ENCODE measurements at regions not wholly inside any gene's neighbourhood (a gene's known extent, or its start where the extent isn't known, plus 50 kb on each side); places are given as distances from the start of the nearest gene placed in this dataset.

DNA sequence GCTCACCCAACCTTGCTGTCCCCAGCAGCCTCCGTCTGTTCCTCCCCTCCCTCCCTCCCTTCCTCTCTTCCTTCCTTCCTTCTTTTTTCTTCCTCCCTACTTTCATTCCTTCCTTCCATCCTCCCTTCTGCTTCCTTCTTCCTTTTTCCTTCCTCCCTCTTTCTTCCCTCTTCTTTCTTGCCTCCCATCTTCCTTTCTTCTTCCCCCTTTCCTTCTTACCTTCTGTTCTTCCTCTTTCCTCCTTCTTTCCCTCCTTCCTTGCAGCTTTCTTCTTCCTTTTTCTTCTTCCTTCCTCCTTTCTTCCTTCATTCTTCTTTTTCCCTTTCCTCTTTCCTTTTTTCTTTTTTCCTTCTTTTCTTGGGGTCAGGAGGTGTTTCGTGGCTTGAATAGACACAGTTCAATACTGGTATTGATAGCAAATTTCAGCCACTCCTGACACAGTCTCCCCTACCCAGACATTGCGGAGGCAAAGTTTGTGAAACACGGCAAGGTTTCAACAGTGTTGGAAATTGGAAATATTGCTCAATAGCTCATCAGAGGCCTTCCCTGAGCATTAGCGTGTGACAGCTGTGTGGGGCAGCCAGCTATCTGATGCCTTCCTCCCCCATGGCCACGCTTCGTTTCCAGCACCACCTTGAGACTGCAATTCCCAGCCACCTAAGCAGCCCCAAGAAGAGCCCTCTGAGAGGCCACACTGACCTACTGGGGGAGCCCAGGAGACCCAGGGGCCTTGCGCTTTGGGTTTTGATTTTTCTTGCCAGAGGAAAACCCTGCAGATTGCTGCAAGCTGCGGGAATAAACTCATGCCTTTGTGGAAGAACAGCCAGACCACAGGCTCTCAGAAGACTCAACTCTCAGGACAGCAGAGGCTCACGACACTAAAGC lies 82.2 kb downstream of the KLF15 start:
- no peak for DNase-seq (ENCODE audit: low read depth in 1 of 2, low spot score in 2 of 2)
- no peak overlapping the region for H3K4me3 ChIP-seq
- no peaks in the 10 kb centered on the region for H3K27me3 ChIP-seq (replicated peaks)
- no peaks in the 10 kb centered on the region for H3K36me3 ChIP-seq
- H3K27ac ChIP-seq, result no peak overlapping the region
- no peaks in the 10 kb centered on the region for H3K9me3 ChIP-seq (replicated peaks)
- peaks cover 14% of the 10 kb centered on the region for H3K4me1 ChIP-seq (replicated peaks)

DNA sequence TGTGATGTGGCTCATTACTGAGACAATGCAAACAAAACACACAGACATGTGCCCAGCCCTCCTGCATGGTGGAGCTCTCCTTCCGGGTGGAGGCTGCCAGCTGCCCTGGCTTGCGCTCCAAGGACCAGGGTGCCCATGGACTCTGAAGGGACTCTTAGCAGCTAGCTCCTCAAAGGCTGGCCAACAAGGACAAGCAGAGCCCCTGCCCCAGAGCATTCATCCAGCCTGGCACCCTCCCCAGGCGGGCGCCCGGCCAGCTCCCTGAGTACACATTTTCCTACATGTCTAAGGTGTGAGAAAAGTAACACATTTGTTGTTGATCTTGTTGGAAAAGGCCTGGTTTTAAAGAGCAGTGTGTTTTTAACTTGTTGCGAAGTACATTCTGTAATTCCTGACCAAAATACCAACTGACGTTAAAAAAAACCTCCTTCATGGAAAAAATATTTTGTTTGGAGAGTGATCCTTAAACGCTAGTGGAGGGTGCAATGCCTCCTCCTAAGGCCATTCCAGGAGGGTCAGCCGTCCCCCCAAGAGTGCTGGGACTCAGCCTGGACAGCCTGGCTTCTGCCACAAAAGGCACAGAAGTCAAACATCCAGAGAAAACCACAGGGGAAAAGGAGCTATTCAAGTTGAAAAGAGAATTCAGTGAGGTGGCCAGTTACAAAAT lies 86.9 kb downstream of the KLF15 start:
- peak overlapping the region; percentile 13 for H3K27ac ChIP-seq
- no peak overlapping the region for H3K4me3 ChIP-seq
- no peaks in the 10 kb centered on the region for H3K9me3 ChIP-seq (replicated peaks)
- H3K27me3 ChIP-seq (replicated peaks), result no peaks in the 10 kb centered on the region
- no peaks in the 10 kb centered on the region for H3K36me3 ChIP-seq
- peak in 1 of 2 experiments; percentile 52 for DNase-seq (ENCODE audit: low read depth in 1 of 2, low spot score in 2 of 2)
- H3K4me1 ChIP-seq (replicated peaks), result peaks cover 45% of the 10 kb centered on the region

- no peaks in the 10 kb centered on the region for H3K9me3 ChIP-seq (replicated peaks)
- DNase-seq (ENCODE audit: low read depth in 1 of 2, low spot score in 2 of 2), result no peak
- H3K36me3 ChIP-seq, result no peaks in the 10 kb centered on the region
- no peak overlapping the region for H3K27ac ChIP-seq
- no peak overlapping the region for H3K4me3 ChIP-seq
- peaks cover 45% of the 10 kb centered on the region for H3K4me1 ChIP-seq (replicated peaks)
- H3K27me3 ChIP-seq (replicated peaks), result no peaks in the 10 kb centered on the region
These were observed 87.9 kb downstream of the KLF15 start for GRCh38 chr3:126269354-126269753.

GRCh38 chr3:126268866-126269265 lies 88.3 kb downstream of the KLF15 start:
- Histone ChIP-seq H3K9me3 (replicated peaks) (no peaks in the 10 kb centered on the region), H3K4me1 (replicated peaks) (peaks cover 45% of the 10 kb centered on the region), H3K27ac (no peak overlapping the region), H3K4me3 (no peak overlapping the region), H3K36me3 (no peaks in the 10 kb centered on the region), H3K27me3 (replicated peaks) (no peaks in the 10 kb centered on the region)
- no peak for DNase-seq (ENCODE audit: low read depth in 1 of 2, low spot score in 2 of 2)

- no peaks in the 10 kb centered on the region for H3K9me3 ChIP-seq (replicated peaks)
- peak overlapping the region; percentile 28 for H3K4me3 ChIP-seq
- H3K27me3 ChIP-seq (replicated peaks), result no peaks in the 10 kb centered on the region
- peak overlapping the region; percentile 84 for H3K27ac ChIP-seq
- H3K36me3 ChIP-seq, result no peaks in the 10 kb centered on the region
- no peak for DNase-seq (ENCODE audit: low read depth in 1 of 2, low spot score in 2 of 2)
- H3K4me1 ChIP-seq (replicated peaks), result peaks cover 45% of the 10 kb centered on the region
These were observed 87.7 kb upstream of the ALDH1L1 start for GRCh38 chr3:126267976-126268615.

DNA sequence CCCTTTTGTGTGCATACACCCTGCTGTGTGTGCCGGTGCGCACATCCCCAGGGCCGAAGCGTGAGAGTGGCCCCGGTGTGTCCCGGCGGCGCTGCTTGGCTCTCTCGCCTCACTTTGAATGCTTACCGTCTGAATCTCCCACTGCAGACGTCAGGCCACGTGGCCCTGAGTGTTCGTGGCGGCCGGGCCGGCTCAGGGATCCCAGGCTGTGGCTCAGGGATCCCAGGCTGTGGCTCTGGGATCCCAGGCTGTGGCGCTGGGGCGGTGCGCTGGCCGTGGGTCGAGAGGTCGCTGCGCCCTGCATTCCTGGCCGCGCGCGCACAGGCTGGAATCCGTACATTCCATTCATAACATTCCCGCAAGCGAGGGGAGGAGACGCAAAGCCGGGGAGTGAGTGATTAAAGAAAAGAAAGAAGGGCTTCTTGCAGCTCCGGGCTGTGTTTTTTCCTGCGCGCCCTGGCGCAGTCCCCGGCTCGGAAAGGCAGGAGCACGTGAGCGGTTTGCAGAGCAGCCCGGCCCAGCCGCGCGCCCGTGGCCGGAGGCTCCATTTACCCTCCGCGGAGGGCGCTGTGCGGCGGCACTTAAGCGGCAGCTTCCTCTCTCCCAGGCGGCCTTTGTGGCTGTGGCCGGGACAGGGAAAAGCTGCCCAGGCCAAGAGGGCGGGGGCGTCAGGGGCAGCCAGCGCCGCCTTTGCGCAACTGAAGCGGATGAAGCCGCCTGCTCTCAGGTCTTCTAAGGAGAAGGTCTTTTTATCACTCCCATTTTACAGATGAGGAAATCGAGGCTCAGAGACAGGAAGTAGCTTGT lies 87.0 kb upstream of the ALDH1L1 start:
- Histone ChIP-seq H3K27me3 (replicated peaks) (no peaks in the 10 kb centered on the region), H3K4me3 (peak overlapping the region; percentile 28), H3K9me3 (replicated peaks) (no peaks in the 10 kb centered on the region), H3K27ac (peak overlapping the region; percentile 84), H3K4me1 (replicated peaks) (peaks cover 45% of the 10 kb centered on the region), H3K36me3 (no peaks in the 10 kb centered on the region)
- DNase-seq (ENCODE audit: low read depth in 1 of 2, low spot score in 2 of 2), result peak; percentile 91 to 93

- Histone ChIP-seq H3K27ac (peak overlapping the region; percentile 84), H3K36me3 (no peaks in the 10 kb centered on the region), H3K27me3 (replicated peaks) (no peaks in the 10 kb centered on the region), H3K9me3 (replicated peaks) (no peaks in the 10 kb centered on the region), H3K4me3 (peak overlapping the region; percentile 28), H3K4me1 (replicated peaks) (peaks cover 45% of the 10 kb centered on the region)
- DNase-seq (ENCODE audit: low read depth in 1 of 2, low spot score in 2 of 2), result no peak
These were observed 86.4 kb upstream of the ALDH1L1 start for GRCh38 chr3:126266850-126267168.

- DNase-seq (ENCODE audit: low read depth in 1 of 2, low spot score in 2 of 2), result no peak
- H3K36me3 ChIP-seq, result no peaks in the 10 kb centered on the region
- no peak overlapping the region for H3K27ac ChIP-seq
- no peaks in the 10 kb centered on the region for H3K27me3 ChIP-seq (replicated peaks)
- peaks cover 46% of the 10 kb centered on the region for H3K4me1 ChIP-seq (replicated peaks)
- H3K9me3 ChIP-seq (replicated peaks), result no peaks in the 10 kb centered on the region
- H3K4me3 ChIP-seq, result no peak overlapping the region
These were observed 86.0 kb upstream of the ALDH1L1 start for GRCh38 chr3:126266291-126266840.

- no peaks in the 10 kb centered on the region for H3K27me3 ChIP-seq (replicated peaks)
- H3K36me3 ChIP-seq, result no peaks in the 10 kb centered on the region
- H3K9me3 ChIP-seq (replicated peaks), result no peaks in the 10 kb centered on the region
- H3K4me1 ChIP-seq (replicated peaks), result peaks cover 38% of the 10 kb centered on the region
- no peak for DNase-seq (ENCODE audit: low read depth in 1 of 2, low spot score in 2 of 2)
- no peak overlapping the region for H3K4me3 ChIP-seq
- H3K27ac ChIP-seq, result no peak overlapping the region
These were observed 84.6 kb upstream of the ALDH1L1 start for GRCh38 chr3:126264952-126265351.

DNA sequence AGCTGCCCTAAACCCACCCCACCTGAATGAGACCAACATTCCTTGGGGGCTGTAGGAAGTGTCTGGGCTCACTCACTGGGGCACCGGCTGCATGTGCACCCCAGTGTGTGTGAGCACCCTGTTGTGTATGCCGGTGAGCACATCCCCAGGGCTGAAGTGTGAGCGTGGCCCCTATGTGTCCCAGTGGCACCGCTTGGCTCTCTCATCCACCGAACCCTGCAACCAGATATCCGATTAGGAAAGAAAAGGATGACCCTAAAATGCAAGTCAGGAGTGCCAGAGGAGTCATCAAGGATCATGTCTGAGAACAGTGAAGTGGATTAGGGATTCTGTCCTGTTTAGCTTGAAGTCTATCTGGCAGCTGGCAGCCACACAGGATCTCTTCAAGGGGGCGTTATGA lies 84.0 kb upstream of the ALDH1L1 start:
- H3K36me3 ChIP-seq, result no peaks in the 10 kb centered on the region
- H3K27ac ChIP-seq, result no peak overlapping the region
- peaks cover 36% of the 10 kb centered on the region for H3K4me1 ChIP-seq (replicated peaks)
- H3K27me3 ChIP-seq (replicated peaks), result no peaks in the 10 kb centered on the region
- no peak overlapping the region for H3K4me3 ChIP-seq
- DNase-seq (ENCODE audit: low read depth in 1 of 2, low spot score in 2 of 2), result no peak
- H3K9me3 ChIP-seq (replicated peaks), result no peaks in the 10 kb centered on the region

DNA sequence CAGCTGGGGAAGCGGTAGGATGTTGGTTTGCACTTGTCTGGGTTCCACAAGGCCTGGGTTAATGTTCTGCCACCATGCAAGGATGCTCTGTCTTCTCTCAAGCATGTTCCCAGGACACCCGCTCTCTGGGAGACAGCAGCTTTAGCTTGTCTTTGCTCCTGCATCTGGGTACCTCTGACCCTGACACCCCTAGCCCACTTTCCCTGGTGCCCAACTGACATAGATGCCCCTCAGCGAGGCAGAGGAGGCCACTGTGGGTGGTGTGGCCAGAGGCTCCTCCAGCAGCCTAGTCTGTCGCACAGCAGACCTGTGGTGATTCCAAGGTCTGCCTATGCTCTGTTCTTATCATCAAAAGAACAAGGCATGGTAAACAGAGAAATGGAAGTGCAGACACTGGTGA lies 83.6 kb upstream of the ALDH1L1 start:
- H3K27ac ChIP-seq, result no peak overlapping the region
- DNase-seq (ENCODE audit: low read depth in 1 of 2, low spot score in 2 of 2), result no peak
- H3K4me1 ChIP-seq (replicated peaks), result peaks cover 36% of the 10 kb centered on the region
- no peaks in the 10 kb centered on the region for H3K36me3 ChIP-seq
- no peaks in the 10 kb centered on the region for H3K27me3 ChIP-seq (replicated peaks)
- H3K4me3 ChIP-seq, result no peak overlapping the region
- H3K9me3 ChIP-seq (replicated peaks), result no peaks in the 10 kb centered on the region

- H3K9me3 ChIP-seq (replicated peaks), result no peaks in the 10 kb centered on the region
- H3K27me3 ChIP-seq (replicated peaks), result no peaks in the 10 kb centered on the region
- DNase-seq (ENCODE audit: low read depth in 1 of 2, low spot score in 2 of 2), result no peak
- no peak overlapping the region for H3K27ac ChIP-seq
- no peak overlapping the region for H3K4me3 ChIP-seq
- H3K4me1 ChIP-seq (replicated peaks), result peaks cover 40% of the 10 kb centered on the region
- no peaks in the 10 kb centered on the region for H3K36me3 ChIP-seq
These were observed 83.2 kb upstream of the ALDH1L1 start for GRCh38 chr3:126263539-126263938.

DNA sequence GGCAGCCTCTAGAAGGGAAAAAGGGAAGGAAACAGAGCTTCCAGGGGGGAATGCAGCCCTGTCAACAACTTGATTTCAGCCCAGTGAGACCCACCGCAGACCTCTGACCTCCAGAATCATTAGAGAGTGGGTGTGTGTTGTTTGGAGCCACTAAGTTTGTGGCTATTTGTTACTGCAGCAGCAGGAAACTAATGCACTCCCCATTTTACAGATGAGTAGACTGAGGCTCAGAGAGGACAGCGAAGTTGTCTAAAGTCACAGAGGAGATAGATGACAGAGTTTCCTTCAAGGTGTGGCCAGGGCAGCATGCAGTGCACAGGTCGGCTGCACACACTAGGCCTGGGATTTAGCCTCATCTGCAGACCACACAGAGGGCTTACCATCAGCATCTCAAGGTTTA lies 81.8 kb upstream of the ALDH1L1 start:
- H3K27me3 ChIP-seq (replicated peaks), result no peaks in the 10 kb centered on the region
- DNase-seq (ENCODE audit: low read depth in 1 of 2, low spot score in 2 of 2), result no peak
- no peak overlapping the region for H3K4me3 ChIP-seq
- peaks cover 34% of the 10 kb centered on the region for H3K4me1 ChIP-seq (replicated peaks)
- no peak overlapping the region; the same call in 1 of the 2 replicates for H3K27ac ChIP-seq
- H3K36me3 ChIP-seq, result no peaks in the 10 kb centered on the region
- no peaks in the 10 kb centered on the region for H3K9me3 ChIP-seq (replicated peaks)
